Suprapubic skin (tissue), 4 donors: ENCODE measurements at regions not wholly inside any gene's neighbourhood (a gene's known extent, or its start where the extent isn't known, plus 50 kb on each side); places are given as distances from the start of the nearest gene placed in this dataset.

Source experiments
- DNase-seq, 2 donors: peaks; one replicate each; pipeline ENCODE4 v3.0.0-alpha.2; 2019; ENCODE audit warnings: low spot score in 2 of 2
- H3K27ac ChIP-seq: fragments of 200-600 bp; sonication (generic); one replicate; pipeline ENCODE4 v1.5.1; 2019
- H3K27me3 ChIP-seq: fragments of 200-600 bp; sonication (generic); one replicate; pipeline ENCODE4 v1.5.1; 2019
- H3K36me3 ChIP-seq: fragments of 200-600 bp; sonication (generic); one replicate; pipeline ENCODE4 v1.5.1; 2019
- H3K4me1 ChIP-seq: fragments of 200-600 bp; sonication (generic); one replicate; pipeline ENCODE4 v1.5.1; 2019
- H3K4me3 ChIP-seq: fragments of 200-600 bp; sonication (generic); one replicate; pipeline ENCODE4 v1.5.1; 2019; ENCODE audit warnings: mild to moderate bottlenecking
- H3K9me3 ChIP-seq: fragments of 200-600 bp; sonication (generic); one replicate; pipeline ENCODE4 v1.5.1; 2019
- EP300 ChIP-seq: sonication (generic); formaldehyde crosslinking; IDR thresholded peaks from one replicate; pipeline ENCODE4 v1.6.1; 2017; ENCODE audit warnings: antibody characterized with exemption
- POLR2A ChIP-seq, 2 donors: fragments of 450-650 bp; IDR thresholded peaks; one replicate each; pipeline ENCODE4 v1.6.1; 2017; ENCODE audit warnings: antibody characterized with exemption in 2 of 2, mild to moderate bottlenecking in 2 of 2, moderate library complexity in 2 of 2
- POLR2AphosphoS5 ChIP-seq, 3 donors: sonication (generic); formaldehyde crosslinking; IDR thresholded peaks; one replicate each; pipeline ENCODE4 v1.6.1; 2017; ENCODE audit warnings: antibody characterized with exemption in 3 of 3
- WGBS: methylation state at CpG from one replicate; pipeline ENCODE4 v1.1.5; 2018; 5-methylcytosine and 5-hydroxymethylcytosine counted together
- TF ChIP-seq, protein P1 (sequence below), 2 donors: fragments of 200-600 bp in 1 of 2; fragments of 450-650 bp in 1 of 2; sonication (generic) in 1 of 2; IDR thresholded peaks; one replicate each; pipeline ENCODE4 v1.5.1; 2016 to 2019; ENCODE audit warnings: antibody characterized with exemption in 2 of 2, mild to moderate bottlenecking in 1 of 2, moderate library complexity in 1 of 2

DNA sequence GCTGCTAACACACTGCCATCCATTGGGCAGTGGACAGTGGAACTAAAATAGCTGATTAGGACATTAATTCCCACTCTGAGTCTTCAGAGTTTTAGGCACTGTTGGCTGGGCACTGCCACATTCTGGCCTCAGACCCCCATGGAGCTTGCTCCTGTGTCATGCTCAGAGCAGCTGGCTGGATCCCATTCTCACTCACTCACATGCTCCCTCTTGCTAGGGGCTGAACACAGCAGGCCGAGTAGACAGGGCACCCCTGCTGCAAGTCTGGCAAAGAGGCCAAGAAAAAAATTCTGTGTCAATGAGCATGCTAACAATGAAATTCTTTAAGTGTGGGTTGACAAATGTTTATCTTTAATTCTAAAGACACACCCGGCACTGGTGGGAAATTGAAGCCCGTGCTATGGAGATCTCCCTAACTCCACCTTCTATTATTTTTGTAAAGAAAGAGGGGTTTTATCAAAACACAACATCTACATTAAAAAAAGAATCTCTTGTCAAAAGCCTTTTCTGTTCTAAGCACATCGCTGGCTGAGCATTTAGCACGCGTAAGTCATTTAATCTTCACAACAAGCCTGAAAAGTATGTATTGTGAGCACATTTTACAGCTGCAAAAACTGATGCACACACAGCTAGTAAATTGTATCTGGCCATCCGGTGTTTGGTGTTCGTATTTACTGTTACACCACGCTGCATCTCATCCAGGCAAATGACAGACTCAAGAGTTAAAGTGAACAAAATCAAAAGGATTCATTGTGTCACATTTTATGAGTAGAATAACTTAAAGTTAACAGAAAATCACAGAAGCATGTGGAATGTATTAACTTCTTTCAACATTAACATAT lies 362.1 kb downstream of the PLOD2 start:
- Histone ChIP-seq H3K4me1 (no peaks in the 10 kb centered on the region), H3K4me3 (no peak overlapping the region), H3K9me3 (no peaks in the 10 kb centered on the region), H3K27ac (no peak overlapping the region), H3K27me3 (no peaks in the 10 kb centered on the region), H3K36me3 (no peaks in the 10 kb centered on the region)
- TF ChIP-seq, protein P1, sequence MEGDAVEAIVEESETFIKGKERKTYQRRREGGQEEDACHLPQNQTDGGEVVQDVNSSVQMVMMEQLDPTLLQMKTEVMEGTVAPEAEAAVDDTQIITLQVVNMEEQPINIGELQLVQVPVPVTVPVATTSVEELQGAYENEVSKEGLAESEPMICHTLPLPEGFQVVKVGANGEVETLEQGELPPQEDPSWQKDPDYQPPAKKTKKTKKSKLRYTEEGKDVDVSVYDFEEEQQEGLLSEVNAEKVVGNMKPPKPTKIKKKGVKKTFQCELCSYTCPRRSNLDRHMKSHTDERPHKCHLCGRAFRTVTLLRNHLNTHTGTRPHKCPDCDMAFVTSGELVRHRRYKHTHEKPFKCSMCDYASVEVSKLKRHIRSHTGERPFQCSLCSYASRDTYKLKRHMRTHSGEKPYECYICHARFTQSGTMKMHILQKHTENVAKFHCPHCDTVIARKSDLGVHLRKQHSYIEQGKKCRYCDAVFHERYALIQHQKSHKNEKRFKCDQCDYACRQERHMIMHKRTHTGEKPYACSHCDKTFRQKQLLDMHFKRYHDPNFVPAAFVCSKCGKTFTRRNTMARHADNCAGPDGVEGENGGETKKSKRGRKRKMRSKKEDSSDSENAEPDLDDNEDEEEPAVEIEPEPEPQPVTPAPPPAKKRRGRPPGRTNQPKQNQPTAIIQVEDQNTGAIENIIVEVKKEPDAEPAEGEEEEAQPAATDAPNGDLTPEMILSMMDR (IDR thresholded peaks at IDR 0.05), result no peak
- no peak for TF ChIP-seq EP300
- no peak for TF ChIP-seq POLR2AphosphoS5 (IDR thresholded peaks at IDR 0.05)
- TF ChIP-seq POLR2A (IDR thresholded peaks at IDR 0.05), result no peak
- DNase-seq, result no peak
- 62% methylated on average over 9 of the region's 9 CpGs for WGBS

DNA sequence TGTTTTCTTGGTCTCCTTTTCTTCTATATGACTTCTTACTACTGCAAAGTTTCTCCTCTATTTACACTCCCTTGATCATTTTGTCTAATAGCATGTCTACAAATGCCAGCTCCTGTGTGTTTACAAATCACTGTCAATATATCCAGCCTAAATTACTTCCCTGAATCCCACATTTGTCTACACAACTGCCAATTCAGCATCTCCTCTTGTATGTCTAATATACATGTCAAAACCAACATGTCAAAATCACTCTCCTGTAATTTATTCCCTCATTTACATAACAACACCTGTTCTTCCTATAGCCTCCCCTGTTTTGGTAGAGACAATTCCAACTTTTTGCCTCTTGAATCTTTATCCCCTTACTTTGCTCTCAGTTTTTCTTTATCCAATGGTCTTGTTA lies 359.3 kb downstream of the PLOD2 start:
- Histone ChIP-seq H3K27ac (no peak overlapping the region), H3K4me1 (no peaks in the 10 kb centered on the region), H3K9me3 (no peaks in the 10 kb centered on the region), H3K36me3 (no peaks in the 10 kb centered on the region), H3K4me3 (no peak overlapping the region), H3K27me3 (no peaks in the 10 kb centered on the region)
- no peak for TF ChIP-seq POLR2A (IDR thresholded peaks at IDR 0.05)
- TF ChIP-seq, protein P1 (IDR thresholded peaks at IDR 0.05), result no peak
- no peak for TF ChIP-seq EP300
- no peak for TF ChIP-seq POLR2AphosphoS5 (IDR thresholded peaks at IDR 0.05)
- DNase-seq, result no peak

DNA sequence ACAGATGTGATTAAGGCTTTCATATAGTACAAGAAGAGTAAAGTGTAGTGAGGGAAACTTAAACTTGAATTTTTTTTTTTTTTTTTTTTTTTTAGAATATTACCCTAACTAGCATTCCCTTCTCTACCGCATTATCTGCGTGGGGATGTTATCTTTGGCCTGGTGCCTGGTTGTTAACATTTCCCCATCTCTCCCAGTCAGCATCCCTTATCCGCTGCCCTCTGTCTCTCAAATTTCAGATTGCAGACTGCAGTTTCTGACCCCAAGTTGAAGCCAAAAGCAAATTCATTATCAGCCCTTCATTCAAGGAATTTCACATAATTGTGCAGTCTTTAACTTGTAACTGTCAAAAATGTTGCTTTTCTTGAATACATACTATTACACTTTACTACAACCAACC lies 353.0 kb downstream of the PLOD2 start:
- H3K27ac ChIP-seq, result no peak overlapping the region
- no peaks in the 10 kb centered on the region for H3K9me3 ChIP-seq
- TF ChIP-seq, protein P1 (IDR thresholded peaks at IDR 0.05), result no peak
- TF ChIP-seq POLR2AphosphoS5 (IDR thresholded peaks at IDR 0.05), result no peak
- no peak for TF ChIP-seq EP300
- no peak for TF ChIP-seq POLR2A (IDR thresholded peaks at IDR 0.05)
- no peak for DNase-seq
- 7% methylated on average over 3 of the region's 3 CpGs for WGBS
- H3K4me3 ChIP-seq, result no peak overlapping the region
- no peaks in the 10 kb centered on the region for H3K36me3 ChIP-seq
- no peaks in the 10 kb centered on the region for H3K27me3 ChIP-seq
- H3K4me1 ChIP-seq, result no peaks in the 10 kb centered on the region

DNA sequence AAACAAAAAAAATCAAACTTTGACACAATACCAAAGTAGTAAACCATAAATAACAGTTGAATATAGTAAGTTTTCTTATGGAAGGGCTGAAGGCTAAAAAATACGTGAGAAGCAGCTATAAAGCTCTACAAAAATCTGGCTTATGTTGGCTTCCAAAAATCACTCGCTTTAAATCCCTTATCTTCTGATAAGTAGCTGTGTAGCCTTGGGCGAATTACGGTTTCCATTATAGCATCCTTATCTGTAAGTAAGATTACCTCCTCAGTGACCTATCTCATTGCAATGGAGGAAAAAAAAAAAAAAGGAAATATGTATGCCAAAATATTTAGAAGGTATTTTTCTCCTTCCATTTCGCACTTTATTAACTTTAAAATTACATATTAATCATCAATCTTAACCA lies 348.6 kb downstream of the PLOD2 start:
- H3K27me3 ChIP-seq, result no peaks in the 10 kb centered on the region
- H3K27ac ChIP-seq, result no peak overlapping the region
- H3K4me1 ChIP-seq, result no peaks in the 10 kb centered on the region
- 66% methylated on average over 5 of the region's 5 CpGs for WGBS
- no peak overlapping the region for H3K4me3 ChIP-seq
- DNase-seq, result no peak
- no peaks in the 10 kb centered on the region for H3K36me3 ChIP-seq
- H3K9me3 ChIP-seq, result no peaks in the 10 kb centered on the region
- TF ChIP-seq EP300, result no peak
- no peak for TF ChIP-seq POLR2A (IDR thresholded peaks at IDR 0.05)
- TF ChIP-seq, protein P1 (IDR thresholded peaks at IDR 0.05), result no peak
- no peak for TF ChIP-seq POLR2AphosphoS5 (IDR thresholded peaks at IDR 0.05)

DNA sequence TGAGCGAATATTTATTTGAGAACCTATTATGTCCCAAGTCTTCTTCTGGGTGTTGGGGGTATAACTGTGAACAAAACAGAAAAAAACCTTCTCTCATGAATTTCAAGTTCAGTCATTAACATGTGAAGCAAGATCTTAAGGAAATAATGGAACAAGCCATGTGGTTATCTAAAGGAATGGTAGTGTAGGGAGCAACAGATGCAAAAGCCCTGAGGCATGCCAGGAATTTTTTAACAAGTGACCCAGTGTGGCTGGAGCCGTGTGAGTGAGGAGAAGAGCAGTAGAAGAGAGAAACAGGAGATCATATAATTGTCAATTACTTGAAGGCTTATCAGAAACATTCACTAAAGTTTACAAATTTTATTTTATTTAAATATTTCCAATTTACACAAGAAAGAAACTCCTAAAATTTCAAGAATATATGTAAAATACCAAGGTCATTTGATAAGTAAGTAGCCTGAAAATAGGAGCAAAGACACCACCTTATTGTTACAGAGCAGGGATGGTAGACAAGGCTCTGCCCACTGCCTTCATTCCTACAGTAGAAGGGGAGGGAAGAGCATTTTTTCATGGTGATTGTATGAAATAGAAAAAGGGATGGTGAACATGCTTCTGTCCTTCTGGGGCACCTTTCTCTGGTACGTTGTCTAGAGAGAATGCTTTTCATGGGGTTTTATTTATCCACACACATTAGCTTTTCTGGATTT lies 345.1 kb downstream of the PLOD2 start:
- Histone ChIP-seq H3K4me3 (no peak overlapping the region), H3K27ac (no peak overlapping the region), H3K27me3 (no peaks in the 10 kb centered on the region), H3K4me1 (no peaks in the 10 kb centered on the region), H3K9me3 (no peaks in the 10 kb centered on the region), H3K36me3 (no peaks in the 10 kb centered on the region)
- TF ChIP-seq, protein P1 (IDR thresholded peaks at IDR 0.05), result no peak
- 62% methylated on average over 3 of the region's 3 CpGs for WGBS
- DNase-seq, result no peak
